ENCODE measurements at regions not wholly inside any gene's neighbourhood (a gene's known extent, or its start where the extent isn't known, plus 50 kb on each side); places are given as distances from the start of the nearest gene placed in this dataset.

GRCh38 chr3:62962714-62963113 lies 87.5 kb upstream of the CADPS start:
- Histone ChIP-seq H3K36me3 (ENCODE audit: control insufficient read depth in 2 of 4, insufficient read depth in 4 of 4, low read length in 3 of 4) (peaks cover 0 to 41% (median 2%) of the 10 kb centered on the region in 4 experiments; a peak in 4 of 8 replicates), H4K8ac (ENCODE audit: extremely low read depth, insufficient read depth, low read length) (no peak overlapping the region), H3K9ac (replicated peaks in 1 of 4; ENCODE audit: extremely low read depth in 1 of 4, low read depth in 3 of 4, low read length in 3 of 4) (peak overlapping the region in 1 of 4 experiments; percentile 8; a peak in 1 of 7 replicates), H3K4me1 (replicated peaks in 1 of 4; ENCODE audit: control insufficient read depth in 3 of 4, insufficient read depth in 4 of 4, low read length in 3 of 4) (peaks cover 0 to 6% (median 1%) of the 10 kb centered on the region in 4 experiments; a peak in 2 of 7 replicates), H2BK12ac (ENCODE audit: low read depth, low read length) (no peak overlapping the region), H3K27ac (ENCODE audit: low read depth, low read length) (no peak overlapping the region), H3K4me3 (ENCODE audit: extremely low read depth in 1 of 4, insufficient read depth in 2 of 4, low read depth in 3 of 4, low read length in 4 of 4) (no peak overlapping the region), H2BK15ac (ENCODE audit: low read length) (no peak overlapping the region), H2AK5ac (ENCODE audit: low read depth, low read length) (no peak overlapping the region), H2BK120ac (replicated peaks; ENCODE audit: low read depth, low read length) (no peak overlapping the region), H3K27me3 (replicated peaks in 1 of 4; ENCODE audit: control insufficient read depth in 3 of 4, extremely low read depth in 1 of 4, insufficient read depth in 3 of 4, low read length in 3 of 4) (no peaks in the 10 kb centered on the region), H3K14ac (ENCODE audit: insufficient read length) (no peak overlapping the region), H3K4ac (replicated peaks; ENCODE audit: insufficient read length, low read depth, low read length) (no peak overlapping the region), H3K79me2 (ENCODE audit: control insufficient read depth in 1 of 2, insufficient read depth in 2 of 2, low read length in 2 of 2) (peaks cover 0 to 34% of the 10 kb centered on the region in 2 experiments; a peak in 2 of 4 replicates), H3K56ac (replicated peaks; ENCODE audit: insufficient read length, low read depth, low read length) (no peak overlapping the region), H3K9me3 (ENCODE audit: insufficient read depth in 2 of 2, low read depth in 1 of 2, low read length in 1 of 2) (no peaks in the 10 kb centered on the region), H2BK20ac (ENCODE audit: low read length) (no peak overlapping the region), H4K20me1 (replicated peaks in 1 of 2; ENCODE audit: control insufficient read depth in 1 of 2, insufficient read depth in 2 of 2, low read length in 2 of 2) (peaks cover 0 to 2% of the 10 kb centered on the region in 2 experiments), H2BK5ac (ENCODE audit: low read depth, low read length) (no peak overlapping the region), H3K23me2 (ENCODE audit: low read depth, low read length) (no peaks in the 10 kb centered on the region), H2AFZ (ENCODE audit: low read length) (no peak overlapping the region), H3K4me2 (ENCODE audit: insufficient read depth in 1 of 2, low read depth in 2 of 2, low read length in 2 of 2) (no peak overlapping the region), H4K5ac (ENCODE audit: insufficient read length, low read depth, low read length) (no peak overlapping the region), H3K18ac (ENCODE audit: extremely low read depth, low read length) (no peak overlapping the region), H4K91ac (replicated peaks; ENCODE audit: insufficient read length, low read length) (no peak overlapping the region), H3K79me1 (ENCODE audit: low read depth, low read length) (0 out of 2 replicates have a peak, but pooled peaks cover 2% of the 10 kb centered on the region), H3K23ac (ENCODE audit: insufficient read length) (no peak overlapping the region)
- DNase-seq (ENCODE audit: low read depth in 1 of 2, low spot score in 2 of 2) (no peak), FAIRE-seq (no peak)
- CTCF ChIA-PET (ENCODE audit: partially characterized antibody), result interaction anchor here (1.0 kb wide), 2 partner anchors 9 to 112 kb away, joined by 3 read pairs; no protein-coding TSS in a partner anchor
- WGBS, 2 experiments (ENCODE audit: extremely low coverage in 1 of 2, insufficient coverage in 1 of 2, insufficient read length in 1 of 2, insufficient replicate concordance in 2 of 2, low coverage in 1 of 2, low lambda C conversion rate in 2 of 2, missing lambda C conversion rate in 1 of 2), result 86% methylated on average over 1 of the region's 1 CpG; no CpG with 5 or more reads in 1 of the 2 experiments
- POLR2A ChIA-PET (ENCODE audit: partially characterized antibody), result interaction anchor here (1.1 to 2.6 kb wide), 4 partner anchors 11 to 86 kb away, joined by 3 to 21 read pairs (median 4); no protein-coding TSS in a partner anchor
- TF ChIP-seq SRF (IDR thresholded peaks at IDR 0.05; ENCODE audit: low read depth, low read length), result no peak
- TF ChIP-seq GTF2F1 (IDR thresholded peaks at IDR 0.05; ENCODE audit: borderline replicate concordance, low read depth, low read length), result no peak
- no peak for TF ChIP-seq JUND (IDR thresholded peaks at IDR 0.05; ENCODE audit: low read length)
- TF ChIP-seq USF2 (IDR thresholded peaks at IDR 0.05; ENCODE audit: low read length), result no peak
- no peak for TF ChIP-seq KDM1A (IDR thresholded peaks at IDR 0.05; ENCODE audit: borderline replicate concordance, low read length)
- TF ChIP-seq, protein P1, sequence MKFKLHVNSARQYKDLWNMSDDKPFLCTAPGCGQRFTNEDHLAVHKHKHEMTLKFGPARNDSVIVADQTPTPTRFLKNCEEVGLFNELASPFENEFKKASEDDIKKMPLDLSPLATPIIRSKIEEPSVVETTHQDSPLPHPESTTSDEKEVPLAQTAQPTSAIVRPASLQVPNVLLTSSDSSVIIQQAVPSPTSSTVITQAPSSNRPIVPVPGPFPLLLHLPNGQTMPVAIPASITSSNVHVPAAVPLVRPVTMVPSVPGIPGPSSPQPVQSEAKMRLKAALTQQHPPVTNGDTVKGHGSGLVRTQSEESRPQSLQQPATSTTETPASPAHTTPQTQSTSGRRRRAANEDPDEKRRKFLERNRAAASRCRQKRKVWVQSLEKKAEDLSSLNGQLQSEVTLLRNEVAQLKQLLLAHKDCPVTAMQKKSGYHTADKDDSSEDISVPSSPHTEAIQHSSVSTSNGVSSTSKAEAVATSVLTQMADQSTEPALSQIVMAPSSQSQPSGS (IDR thresholded peaks at IDR 0.05; ENCODE audit: low read length), result no peak
- no peak for TF ChIP-seq ZNF274 (IDR thresholded peaks at IDR 0.05; ENCODE audit: borderline replicate concordance, extremely low read depth, low read length)
- TF ChIP-seq, protein P2, sequence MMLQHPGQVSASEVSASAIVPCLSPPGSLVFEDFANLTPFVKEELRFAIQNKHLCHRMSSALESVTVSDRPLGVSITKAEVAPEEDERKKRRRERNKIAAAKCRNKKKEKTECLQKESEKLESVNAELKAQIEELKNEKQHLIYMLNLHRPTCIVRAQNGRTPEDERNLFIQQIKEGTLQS (IDR thresholded peaks at IDR 0.05; ENCODE audit: insufficient read depth, low read depth, low read length), result no peak
- TF ChIP-seq GABPA (IDR thresholded peaks at IDR 0.05; ENCODE audit: borderline replicate concordance, insufficient read depth, low read length), result no peak
- TF ChIP-seq CHD2 (IDR thresholded peaks at IDR 0.05; ENCODE audit: low read length), result no peak
- TF ChIP-seq SIX5 (IDR thresholded peaks at IDR 0.05; ENCODE audit: low read depth, low read length), result no peak
